HFF-Myc (cell line): ENCODE measurements at regions not wholly inside any gene's neighbourhood (a gene's known extent, or its start where the extent isn't known, plus 50 kb on each side); places are given as distances from the start of the nearest gene placed in this dataset.

Experiments
- DNase-seq: peaks from one replicate; pipeline ENCODE4 v3.0.0-alpha.2; 2011; ENCODE audit warnings: low read depth; ENCODE audit errors: extremely low read depth
- H3K4me3 ChIP-seq: replicated peaks from 2 replicates; pipeline ENCODE4 v1.5.1; 2011; ENCODE audit warnings: low read depth, mild to moderate bottlenecking, control low read depth, low read length
- CTCF ChIP-seq: IDR thresholded peaks from 2 replicates; pipeline ENCODE4 v1.5.1; 2012; ENCODE audit warnings: mild to moderate bottlenecking, low read depth, low read length, control low read depth; ENCODE audit errors: missing control alignments

- no peak for TF ChIP-seq CTCF
- no peak overlapping the region for H3K4me3 ChIP-seq
- DNase-seq = no peak
These were observed 101.2 kb upstream of the CITED2 start for GRCh38 chr6:139475646-139476045.

GRCh38 chr6:139475241-139475640 lies 100.8 kb upstream of the CITED2 start:
- no peak for TF ChIP-seq CTCF
- DNase-seq = no peak
- H3K4me3 ChIP-seq = no peak overlapping the region

- H3K4me3 ChIP-seq = no peak overlapping the region
- DNase-seq = no peak
- TF ChIP-seq CTCF = no peak
These were observed 100.0 kb upstream of the CITED2 start for GRCh38 chr6:139474145-139475108.

GRCh38 chr6:139473731-139474130 lies 99.3 kb upstream of the CITED2 start:
- H3K4me3 ChIP-seq = no peak overlapping the region
- no peak for DNase-seq
- no peak for TF ChIP-seq CTCF

- H3K4me3 ChIP-seq = no peak overlapping the region
- DNase-seq = no peak
- TF ChIP-seq CTCF = no peak
These were observed 98.8 kb upstream of the CITED2 start for GRCh38 chr6:139473231-139473701.

- H3K4me3 ChIP-seq = no peak overlapping the region
- no peak for DNase-seq
- TF ChIP-seq CTCF = no peak
These were observed 98.0 kb upstream of the CITED2 start for GRCh38 chr6:139472351-139473015.
